GM12891 (cell line): ENCODE measurements at regions not wholly inside any gene's neighbourhood (a gene's known extent, or its start where the extent isn't known, plus 50 kb on each side); places are given as distances from the start of the nearest gene placed in this dataset.

Experiments used
- PAX5 ChIP-seq: IDR thresholded peaks from 2 replicates; pipeline ENCODE4 v1.6.1; 2011; ENCODE audit warnings: low read length, moderate library complexity, mild to moderate bottlenecking; ENCODE audit not compliant: insufficient read depth, severe bottlenecking
- POLR2A ChIP-seq: IDR thresholded peaks from 2 replicates; pipeline ENCODE4 v1.6.1; 2011; ENCODE audit warnings: low read depth, low read length, control low read depth
- TAF1 ChIP-seq: IDR thresholded peaks from 2 replicates; pipeline ENCODE4 v1.6.1; 2011; ENCODE audit warnings: low read depth, low read length, control low read depth

DNA sequence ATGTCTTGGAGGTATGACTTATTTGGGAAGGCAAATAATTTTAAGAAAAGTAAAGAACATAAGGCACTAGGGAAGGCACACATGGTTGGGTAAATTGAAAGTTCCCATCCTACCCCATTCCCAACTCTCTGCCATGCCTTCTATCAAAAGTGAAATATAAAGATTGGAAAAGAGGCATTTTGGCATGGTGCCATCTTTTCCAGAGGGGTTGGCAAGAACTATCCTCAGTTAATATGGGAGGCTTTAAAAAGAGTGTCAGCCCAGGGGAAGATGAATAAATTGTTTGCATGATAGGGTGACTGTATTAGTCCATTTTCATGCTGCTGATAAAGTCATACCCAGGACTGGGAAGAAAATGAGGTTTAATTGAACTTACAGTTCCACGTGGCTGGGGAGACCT lies 150.8 kb upstream of the BOD1L1 start:
- TF ChIP-seq POLR2A (no peak), TAF1 (no peak), PAX5 (no peak)
